Mesothelial cell of epicardium (in vitro differentiated cells): ENCODE measurements at regions not wholly inside any gene's neighbourhood (a gene's known extent, or its start where the extent isn't known, plus 50 kb on each side); places are given as distances from the start of the nearest gene placed in this dataset.
"Not testable (repeated sequence)": the region's sequence is repeated elsewhere in the genome, so short reads cannot be mapped to it uniquely, and the experiment has no call there.

Source experiments
- DNase-seq, 2 experiments: peaks; one replicate each; pipeline ENCODE4 v3.0.0; 2021; ENCODE audit warnings: low spot score in 2 of 2; ENCODE audit not compliant: unreplicated experiment in 2 of 2
- H3K27ac Mint-ChIP-seq: 2 replicates; pipeline ENCODE4 v1.8.0; 2021; ENCODE audit warnings: mixed read lengths
- H3K27me3 Mint-ChIP-seq: 2 replicates; pipeline ENCODE4 v1.8.0; 2021; ENCODE audit warnings: low read depth, mixed read lengths
- H3K36me3 Mint-ChIP-seq: 2 replicates; pipeline ENCODE4 v1.8.0; 2021; ENCODE audit warnings: mixed read lengths
- H3K4me1 Mint-ChIP-seq: 2 replicates; pipeline ENCODE4 v1.8.0; 2021; ENCODE audit warnings: mixed read lengths
- H3K4me3 Mint-ChIP-seq: 2 replicates; pipeline ENCODE4 v1.8.0; 2021; ENCODE audit warnings: mild to moderate bottlenecking, moderate library complexity, mixed read lengths
- H3K9me3 Mint-ChIP-seq: 2 replicates; pipeline ENCODE4 v1.8.0; 2021; ENCODE audit warnings: mixed read lengths
- CTCF ChIP-seq: fragments of 200-600 bp; sonication (generic); IDR thresholded peaks from one replicate; pipeline ENCODE4 v1.5.0; 2021; ENCODE audit warnings: antibody characterized with exemption; ENCODE audit not compliant: unreplicated experiment

- Mint-ChIP-seq H3K4me3 (no peak overlapping the region), H3K9me3 (peaks cover 10% of the 10 kb centered on the region), H3K27ac (no peak overlapping the region), H3K27me3 (no peaks in the 10 kb centered on the region), H3K36me3 (no peaks in the 10 kb centered on the region), H3K4me1 (peaks cover 5% of the 10 kb centered on the region)
- no peak for DNase-seq
- TF ChIP-seq CTCF: no peak
Observed at GRCh38 chr9:75378926-75379325, 290.6 kb downstream of the OSTF1 start.

- no peak overlapping the region for H3K4me3 Mint-ChIP-seq
- no peak overlapping the region for H3K27ac Mint-ChIP-seq
- H3K9me3 Mint-ChIP-seq: peaks cover 32% of the 10 kb centered on the region
- peaks cover 5% of the 10 kb centered on the region for H3K4me1 Mint-ChIP-seq
- H3K27me3 Mint-ChIP-seq: no peaks in the 10 kb centered on the region
- no peak for TF ChIP-seq CTCF
- DNase-seq: no peak
- no peaks in the 10 kb centered on the region for H3K36me3 Mint-ChIP-seq
Observed at GRCh38 chr9:75382126-75382525, 293.8 kb downstream of the OSTF1 start.

GRCh38 chr9:75383420-75384034, 295.2 kb downstream of the OSTF1 start:
- not testable (repeated sequence) for H3K4me3 Mint-ChIP-seq, H3K4me1 Mint-ChIP-seq, H3K36me3 Mint-ChIP-seq, H3K27me3 Mint-ChIP-seq, DNase-seq, H3K27ac Mint-ChIP-seq
- H3K9me3 Mint-ChIP-seq: peaks cover 33% of the 10 kb centered on the region

GRCh38 chr9:75385236-75385635, 296.9 kb downstream of the OSTF1 start:
- Mint-ChIP-seq H3K27me3 (peaks cover 1% of the 10 kb centered on the region), H3K4me3 (no peak overlapping the region), H3K27ac (no peak overlapping the region), H3K4me1 (no peaks in the 10 kb centered on the region), H3K9me3 (peaks cover 30% of the 10 kb centered on the region), H3K36me3 (no peaks in the 10 kb centered on the region)
- TF ChIP-seq CTCF: no peak
- no peak for DNase-seq

- Mint-ChIP-seq H3K27ac (no peak overlapping the region), H3K9me3 (peaks cover 26% of the 10 kb centered on the region), H3K27me3 (peaks cover 1% of the 10 kb centered on the region), H3K4me3 (no peak overlapping the region), H3K36me3 (no peaks in the 10 kb centered on the region), H3K4me1 (no peaks in the 10 kb centered on the region)
- DNase-seq: no peak
- TF ChIP-seq CTCF: no peak
Observed at GRCh38 chr9:75389101-75389500, 300.8 kb downstream of the OSTF1 start.

- Mint-ChIP-seq H3K4me3 (no peak overlapping the region), H3K9me3 (peaks cover 11% of the 10 kb centered on the region), H3K27ac (no peak overlapping the region), H3K4me1 (no peaks in the 10 kb centered on the region), H3K36me3 (no peaks in the 10 kb centered on the region), H3K27me3 (peaks cover 1% of the 10 kb centered on the region)
- no peak for DNase-seq
- TF ChIP-seq CTCF: no peak
Observed at GRCh38 chr9:75390951-75391350, 302.6 kb downstream of the OSTF1 start.
